ACC112 (cell line): ENCODE measurements at regions not wholly inside any gene's neighbourhood (a gene's known extent, or its start where the extent isn't known, plus 50 kb on each side); places are given as distances from the start of the nearest gene placed in this dataset.
A peak's percentile ranks its signal among the peaks of the same experiment; 100 is the strongest.

Experiments
- H2AFZ ChIP-seq: fragments of 200-600 bp; sonication (generic); one replicate; pipeline ENCODE4 v1.6.0; 2017; ENCODE audit warnings: antibody characterized with exemption, low read length; ENCODE audit not compliant: unreplicated experiment
- H3K27ac ChIP-seq: fragments of 200-600 bp; sonication (generic); 2 replicates; pipeline ENCODE4 v1.5.1; 2014; ENCODE audit warnings: low read depth, mild to moderate bottlenecking, antibody characterized with exemption, low read length, moderate library complexity
- H3K27me3 ChIP-seq: fragments of 200-600 bp; sonication (generic); 2 replicates; pipeline ENCODE4 v1.6.1; 2014; ENCODE audit warnings: mild to moderate bottlenecking, antibody characterized with exemption, low read length, moderate library complexity, mixed read lengths; ENCODE audit not compliant: insufficient read depth
- H3K36me3 ChIP-seq: fragments of 200-600 bp; sonication (generic); 2 replicates; pipeline ENCODE4 v1.6.1; 2016; ENCODE audit warnings: mild to moderate bottlenecking, antibody characterized with exemption, low read length, moderate library complexity, mixed read lengths; ENCODE audit not compliant: insufficient read depth
- H3K4me1 ChIP-seq: fragments of 200-600 bp; sonication (generic); one replicate; pipeline ENCODE4 v1.6.1; 2016; ENCODE audit warnings: low read length, mixed read lengths; ENCODE audit not compliant: insufficient read depth, unreplicated experiment, control insufficient read depth
- H3K4me3 ChIP-seq: fragments of 200-600 bp; sonication (generic); 2 replicates; pipeline ENCODE4 v1.5.1; 2014; ENCODE audit warnings: mild to moderate bottlenecking, low read depth, low read length
- H3K79me2 ChIP-seq: fragments of 200-600 bp; sonication (generic); one replicate; pipeline ENCODE4 v1.6.0; 2016; ENCODE audit warnings: low read length; ENCODE audit not compliant: control insufficient read depth, unreplicated experiment, insufficient read depth

GRCh38 chr14:58797010-58797429 is 159.3 kb downstream of the DACT1 start:
- no peaks in the 10 kb centered on the region for H3K36me3 ChIP-seq
- H2AFZ ChIP-seq, result no peak overlapping the region
- H3K27me3 ChIP-seq, result peaks cover 6% of the 10 kb centered on the region
- peaks cover 10% of the 10 kb centered on the region for H3K4me1 ChIP-seq
- no peaks in the 10 kb centered on the region for H3K79me2 ChIP-seq
- H3K27ac ChIP-seq, result no peak overlapping the region
- H3K4me3 ChIP-seq, result no peak overlapping the region

- Histone ChIP-seq H3K27me3 (peaks cover 6% of the 10 kb centered on the region), H2AFZ (no peak overlapping the region), H3K79me2 (no peaks in the 10 kb centered on the region), H3K4me1 (peaks cover 2% of the 10 kb centered on the region), H3K36me3 (no peaks in the 10 kb centered on the region), H3K4me3 (no peak overlapping the region), H3K27ac (no peak overlapping the region)
Observed at GRCh38 chr14:58798173-58798572, 160.4 kb downstream of the DACT1 start.

- Histone ChIP-seq H2AFZ (no peak overlapping the region), H3K4me1 (peaks cover 4% of the 10 kb centered on the region), H3K36me3 (no peaks in the 10 kb centered on the region), H3K27ac (no peak overlapping the region), H3K79me2 (no peaks in the 10 kb centered on the region), H3K4me3 (no peak overlapping the region), H3K27me3 (no peaks in the 10 kb centered on the region; the same call in 1 of the 2 replicates)
Observed at GRCh38 chr14:58801086-58801485, 163.3 kb downstream of the DACT1 start.

- Histone ChIP-seq H3K27ac (no peak overlapping the region), H3K27me3 (no peaks in the 10 kb centered on the region), H2AFZ (no peak overlapping the region), H3K4me3 (no peak overlapping the region), H3K4me1 (peaks cover 34% of the 10 kb centered on the region), H3K36me3 (no peaks in the 10 kb centered on the region), H3K79me2 (no peaks in the 10 kb centered on the region)
Observed at GRCh38 chr14:58805057-58805456, 167.3 kb downstream of the DACT1 start.

- Histone ChIP-seq H3K79me2 (no peaks in the 10 kb centered on the region), H2AFZ (no peak overlapping the region), H3K4me3 (no peak overlapping the region), H3K27ac (no peak overlapping the region), H3K36me3 (no peaks in the 10 kb centered on the region), H3K27me3 (no peaks in the 10 kb centered on the region), H3K4me1 (peaks cover 34% of the 10 kb centered on the region)
Observed at GRCh38 chr14:58805605-58806409, 168.0 kb downstream of the DACT1 start.

- H3K27ac ChIP-seq, result peak overlapping the region; percentile 0; the same call in 1 of the 2 replicates
- H3K27me3 ChIP-seq, result no peaks in the 10 kb centered on the region
- H3K4me1 ChIP-seq, result peaks cover 34% of the 10 kb centered on the region
- no peaks in the 10 kb centered on the region for H3K36me3 ChIP-seq
- H3K4me3 ChIP-seq, result no peak overlapping the region
- no peak overlapping the region for H2AFZ ChIP-seq
- no peaks in the 10 kb centered on the region for H3K79me2 ChIP-seq
Observed at GRCh38 chr14:58807191-58807590, 169.4 kb downstream of the DACT1 start.

GRCh38 chr14:58808828-58809227 is 171.1 kb downstream of the DACT1 start:
- H3K4me1 ChIP-seq, result peaks cover 34% of the 10 kb centered on the region
- H3K27ac ChIP-seq, result peak overlapping the region; percentile 65
- no peak overlapping the region for H2AFZ ChIP-seq
- H3K36me3 ChIP-seq, result no peaks in the 10 kb centered on the region
- no peaks in the 10 kb centered on the region for H3K79me2 ChIP-seq
- peak overlapping the region; percentile 13; the same call in 1 of the 2 replicates for H3K4me3 ChIP-seq
- no peaks in the 10 kb centered on the region for H3K27me3 ChIP-seq

GRCh38 chr14:58809520-58809919 is 171.8 kb downstream of the DACT1 start:
- no peaks in the 10 kb centered on the region for H3K79me2 ChIP-seq
- no peaks in the 10 kb centered on the region for H3K27me3 ChIP-seq
- no peak overlapping the region for H3K4me3 ChIP-seq
- H3K36me3 ChIP-seq, result no peaks in the 10 kb centered on the region
- peaks cover 34% of the 10 kb centered on the region for H3K4me1 ChIP-seq
- peak overlapping the region; percentile 42; the same call in 1 of the 2 replicates for H3K27ac ChIP-seq
- no peak overlapping the region for H2AFZ ChIP-seq

GRCh38 chr14:58812050-58812910 is 174.5 kb downstream of the DACT1 start:
- Histone ChIP-seq H3K27me3 (no peaks in the 10 kb centered on the region), H3K4me1 (peaks cover 29% of the 10 kb centered on the region), H3K36me3 (no peaks in the 10 kb centered on the region), H3K27ac (no peak overlapping the region), H3K79me2 (no peaks in the 10 kb centered on the region), H2AFZ (no peak overlapping the region), H3K4me3 (no peak overlapping the region)

GRCh38 chr14:58813745-58814144 is 176.0 kb downstream of the DACT1 start:
- H2AFZ ChIP-seq, result no peak overlapping the region
- peaks cover 27% of the 10 kb centered on the region for H3K4me1 ChIP-seq
- no peaks in the 10 kb centered on the region for H3K36me3 ChIP-seq
- H3K27ac ChIP-seq, result no peak overlapping the region
- no peaks in the 10 kb centered on the region for H3K79me2 ChIP-seq
- no peak overlapping the region for H3K4me3 ChIP-seq
- H3K27me3 ChIP-seq, result no peaks in the 10 kb centered on the region
